ENCODE measurements at regions not wholly inside any gene's neighbourhood (a gene's known extent, or its start where the extent isn't known, plus 50 kb on each side); places are given as distances from the start of the nearest gene placed in this dataset.

DNA sequence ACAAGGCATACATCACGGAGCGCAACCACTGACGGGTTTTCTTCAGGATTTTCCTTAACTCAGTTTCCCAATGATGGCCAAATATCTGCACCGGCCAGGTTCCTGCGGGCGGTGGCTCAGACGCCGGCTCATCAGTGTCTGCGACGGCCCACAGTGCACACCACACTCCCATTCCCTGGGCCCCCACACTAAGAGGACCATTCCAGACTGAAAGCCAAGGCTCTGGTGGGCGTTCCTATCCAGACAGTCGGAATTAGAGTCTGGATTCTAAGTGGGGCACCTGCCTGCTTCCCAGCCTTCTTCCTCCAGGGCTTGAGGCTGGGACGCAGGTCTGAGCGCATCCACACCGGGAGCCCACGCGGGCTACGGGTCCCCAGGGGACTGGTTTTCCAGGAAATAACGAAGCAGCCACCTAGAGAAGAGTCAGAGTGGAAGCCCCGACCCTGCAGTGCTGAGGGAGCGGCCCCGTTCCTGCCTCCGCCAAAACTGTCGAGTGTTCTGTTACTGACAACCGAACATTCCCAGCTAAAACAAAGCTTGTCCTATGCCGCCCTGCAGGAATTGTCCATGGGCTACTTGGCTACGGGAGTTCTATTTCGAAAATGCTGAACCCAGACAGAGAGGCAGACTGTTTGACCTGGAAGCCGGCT is 75.3 kb downstream of the TMEM18 start:
- no peaks in the 10 kb centered on the region for H3K36me3 Mint-ChIP-seq (ENCODE audit: low read depth, unreplicated experiment)
- no peak for DNase-seq (ENCODE audit: low spot score)
- no peaks in the 10 kb centered on the region for H3K9me3 Mint-ChIP-seq (ENCODE audit: unreplicated experiment)
- H3K4me3 Mint-ChIP-seq (ENCODE audit: unreplicated experiment), result no peak overlapping the region
- no peaks in the 10 kb centered on the region for H3K27me3 Mint-ChIP-seq (ENCODE audit: unreplicated experiment)
- TF ChIP-seq CTCF (IDR thresholded peaks at IDR 0.05; ENCODE audit: unreplicated experiment), result no peak
- H3K4me1 Mint-ChIP-seq (ENCODE audit: unreplicated experiment), result peaks cover 3% of the 10 kb centered on the region
- H3K27ac Mint-ChIP-seq (ENCODE audit: unreplicated experiment), result no peak overlapping the region

DNA sequence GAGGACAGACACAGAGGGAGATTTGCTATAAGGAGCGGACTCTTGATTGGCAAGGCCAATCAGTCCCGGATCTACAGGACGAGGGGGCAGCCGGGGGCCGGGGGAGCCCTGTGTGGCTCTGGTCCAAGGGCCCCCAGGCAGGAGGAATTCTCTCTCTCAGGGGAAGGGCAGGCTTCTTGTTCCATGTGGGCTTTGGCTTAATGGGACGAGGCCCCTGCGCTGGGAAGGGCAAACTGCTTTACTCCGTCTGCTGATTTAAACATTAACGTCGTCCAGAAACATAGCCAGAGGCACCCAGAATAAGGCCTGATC is 75.9 kb downstream of the TMEM18 start:
- Mint-ChIP-seq H3K4me1 (ENCODE audit: unreplicated experiment) (peaks cover 3% of the 10 kb centered on the region), H3K9me3 (ENCODE audit: unreplicated experiment) (no peaks in the 10 kb centered on the region)
- no peak for TF ChIP-seq CTCF (IDR thresholded peaks at IDR 0.05; ENCODE audit: unreplicated experiment)

DNA sequence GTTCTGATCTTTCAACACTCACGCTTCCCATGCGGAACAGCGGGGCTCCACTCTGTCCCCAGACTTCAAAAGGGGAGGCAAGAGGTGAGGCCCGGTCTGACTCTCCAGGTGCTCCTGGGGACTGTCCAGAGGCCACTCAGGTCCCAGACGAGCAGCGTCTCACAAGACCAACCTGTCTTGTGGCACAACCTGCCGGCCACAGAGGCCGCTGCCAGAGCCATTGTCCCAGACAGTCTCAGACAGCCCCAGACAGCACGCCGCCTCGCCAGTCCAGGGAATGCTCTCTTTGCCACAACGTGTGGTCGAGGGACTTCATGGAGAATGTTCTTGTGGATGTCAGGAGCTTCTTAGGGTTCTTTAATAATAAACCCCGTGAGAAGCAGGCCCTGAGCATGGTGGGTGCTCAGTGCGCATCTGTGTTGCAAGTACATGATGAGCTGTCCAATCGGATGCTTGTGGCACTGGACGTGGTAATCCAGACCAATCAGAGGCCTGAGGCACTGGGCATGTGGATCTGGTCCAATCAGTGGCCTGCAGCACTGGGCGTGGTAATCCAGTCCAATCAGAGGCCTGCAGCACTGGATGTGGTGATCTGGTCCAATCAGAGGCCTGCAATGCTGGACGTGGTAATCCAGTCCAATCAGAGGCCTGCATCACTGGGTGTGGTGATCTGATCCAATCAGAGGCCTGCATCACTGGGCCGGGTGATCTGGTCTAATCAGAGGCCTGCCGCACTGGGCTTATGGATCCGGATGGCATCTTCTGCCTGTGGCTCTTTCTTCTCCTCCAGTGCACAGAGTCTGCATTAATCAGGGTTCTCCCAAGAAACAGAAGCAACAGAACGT is 76.4 kb downstream of the TMEM18 start:
- Mint-ChIP-seq H3K27me3 (ENCODE audit: unreplicated experiment) (no peaks in the 10 kb centered on the region), H3K27ac (ENCODE audit: unreplicated experiment) (no peak overlapping the region), H3K4me1 (ENCODE audit: unreplicated experiment) (peaks cover 3% of the 10 kb centered on the region), H3K9me3 (ENCODE audit: unreplicated experiment) (no peaks in the 10 kb centered on the region), H3K36me3 (ENCODE audit: low read depth, unreplicated experiment) (no peaks in the 10 kb centered on the region), H3K4me3 (ENCODE audit: unreplicated experiment) (no peak overlapping the region)
- no peak for TF ChIP-seq CTCF (IDR thresholded peaks at IDR 0.05; ENCODE audit: unreplicated experiment)
- no peak for DNase-seq (ENCODE audit: low spot score)

More for the DNA sequence above, 75.9 kb downstream of the TMEM18 start:
- H3K4me3 Mint-ChIP-seq (ENCODE audit: unreplicated experiment), result no peak overlapping the region
- H3K27ac Mint-ChIP-seq (ENCODE audit: unreplicated experiment), result no peak overlapping the region
- no peak for DNase-seq (ENCODE audit: low spot score)
- no peaks in the 10 kb centered on the region for H3K27me3 Mint-ChIP-seq (ENCODE audit: unreplicated experiment)
- H3K36me3 Mint-ChIP-seq (ENCODE audit: low read depth, unreplicated experiment), result no peaks in the 10 kb centered on the region

GRCh38 chr2:599601-600000 is 77.6 kb downstream of the TMEM18 start:
- Mint-ChIP-seq H3K4me1 (ENCODE audit: unreplicated experiment) (peaks cover 3% of the 10 kb centered on the region), H3K4me3 (ENCODE audit: unreplicated experiment) (no peak overlapping the region), H3K9me3 (ENCODE audit: unreplicated experiment) (no peaks in the 10 kb centered on the region), H3K27me3 (ENCODE audit: unreplicated experiment) (peaks cover 2% of the 10 kb centered on the region), H3K27ac (ENCODE audit: unreplicated experiment) (no peak overlapping the region), H3K36me3 (ENCODE audit: low read depth, unreplicated experiment) (no peaks in the 10 kb centered on the region)
- no peak for DNase-seq (ENCODE audit: low spot score)
- no peak for TF ChIP-seq CTCF (IDR thresholded peaks at IDR 0.05; ENCODE audit: unreplicated experiment)

Measured in endothelial cell (in vitro differentiated cells).